H1 (cell line): ENCODE measurements at regions not wholly inside any gene's neighbourhood (a gene's known extent, or its start where the extent isn't known, plus 50 kb on each side); places are given as distances from the start of the nearest gene placed in this dataset.

ENCODE experiments used
- ASH2L ChIP-seq: fragments of 200-600, 300-600 bp; sonication (generic); IDR thresholded peaks from one replicate; pipeline ENCODE4 v1.7.1; 2017; ENCODE audit warnings: low read length
- BACH1 ChIP-seq: IDR thresholded peaks from 2 replicates; pipeline ENCODE4 v1.6.1; 2012; ENCODE audit warnings: low read length, improper control_type of control experiment
- BCL11A ChIP-seq, 2 experiments: IDR thresholded peaks; one replicate each; pipeline ENCODE4 v1.6.1; 2011; ENCODE audit warnings: low read depth in 2 of 2, low read length in 2 of 2, mild to moderate bottlenecking in 2 of 2
- BRCA1 ChIP-seq: IDR thresholded peaks from 2 replicates; pipeline ENCODE4 v1.6.1; 2012; ENCODE audit warnings: low read depth, low read length, improper control_type of control experiment
- CBX8 ChIP-seq: fragments of 300-800, 300-1000 bp; sonication (generic); IDR thresholded peaks from 2 replicates; pipeline ENCODE4 v1.7.1; 2016; ENCODE audit warnings: low read depth, low read length, borderline replicate concordance
- CHD1 ChIP-seq: IDR thresholded peaks from 2 replicates; pipeline ENCODE4 v1.6.1; 2012; ENCODE audit warnings: low read depth, low read length, improper control_type of control experiment
- CREB1 ChIP-seq: IDR thresholded peaks from 2 replicates; pipeline ENCODE4 v1.6.1; 2012; ENCODE audit warnings: inconsistent platforms
- EP300 ChIP-seq, 2 experiments: IDR thresholded peaks; 1 replicate in 1 of 2; 2 replicates in 1 of 2; pipeline ENCODE4 v1.6.1; 2011 to 2012; ENCODE audit warnings: low read depth in 2 of 2, low read length in 2 of 2, mild to moderate bottlenecking in 2 of 2, borderline replicate concordance in 1 of 2, inconsistent platforms in 1 of 2, moderate library complexity in 1 of 2
- FOSL1 ChIP-seq: IDR thresholded peaks from 2 replicates; pipeline ENCODE4 v1.6.1; 2011; ENCODE audit warnings: mild to moderate bottlenecking, low read depth, low read length, moderate library complexity; ENCODE audit not compliant: insufficient read depth
- GABPA ChIP-seq: IDR thresholded peaks from 2 replicates; pipeline ENCODE4 v1.6.1; 2011; ENCODE audit warnings: mild to moderate bottlenecking, low read length, moderate library complexity, borderline replicate concordance; ENCODE audit not compliant: insufficient read depth
- KDM5A ChIP-seq: fragments of 200-600 bp; IDR thresholded peaks from 2 replicates; pipeline ENCODE4 v1.7.1; 2012; ENCODE audit warnings: mild to moderate bottlenecking, low read length, inconsistent platforms, mixed read lengths
- MAFK ChIP-seq: IDR thresholded peaks from 2 replicates; pipeline ENCODE4 v1.6.1; 2012; ENCODE audit warnings: low read depth, mild to moderate bottlenecking, improper control_type of control experiment, low read length
- MAX ChIP-seq: IDR thresholded peaks from 2 replicates; pipeline ENCODE4 v1.6.1; 2012; ENCODE audit warnings: inconsistent platforms
- NANOG ChIP-seq: IDR thresholded peaks from 2 replicates; pipeline ENCODE4 v1.6.1; 2011; ENCODE audit warnings: low read length, low read depth, mild to moderate bottlenecking, inconsistent platforms; ENCODE audit not compliant: insufficient read depth, poor library complexity, severe bottlenecking
- RFX5 ChIP-seq: IDR thresholded peaks from 2 replicates; pipeline ENCODE4 v1.6.1; 2011; ENCODE audit warnings: low read depth, low read length, improper control_type of control experiment, borderline replicate concordance
- SIRT6 ChIP-seq: IDR thresholded peaks from one replicate; pipeline ENCODE4 v1.7.1; 2012; ENCODE audit warnings: low read length, inconsistent platforms
- SP4 ChIP-seq: IDR thresholded peaks from 2 replicates; pipeline ENCODE4 v1.6.1; 2012; ENCODE audit warnings: low read length, inconsistent platforms
- TAF7 ChIP-seq: optimal IDR thresholded peaks from 2 replicates; pipeline ENCODE3; 2011; ENCODE audit warnings: low read depth, mild to moderate bottlenecking, inconsistent platforms, low read length, moderate library complexity, borderline replicate concordance
- TBP ChIP-seq: IDR thresholded peaks from 2 replicates; pipeline ENCODE4 v1.6.1; 2011; ENCODE audit warnings: low read depth, low read length, improper control_type of control experiment
- ZNF274 ChIP-seq: IDR thresholded peaks from 2 replicates; pipeline ENCODE4 v1.7.0; 2012; ENCODE audit warnings: low read length, borderline replicate concordance; ENCODE audit errors: extremely low read depth
- TF ChIP-seq, protein P1 (sequence below): IDR thresholded peaks from 2 replicates; pipeline ENCODE4 v1.6.1; 2011; ENCODE audit warnings: low read depth, mild to moderate bottlenecking, low read length; ENCODE audit not compliant: insufficient read depth
- TF ChIP-seq, protein P2 (sequence below): IDR thresholded peaks from 2 replicates; pipeline ENCODE4 v1.6.1; 2012; ENCODE audit warnings: inconsistent platforms
- TF ChIP-seq, protein P3 (sequence below): IDR thresholded peaks from 2 replicates; pipeline ENCODE4 v1.6.1; 2012; ENCODE audit warnings: low read length, inconsistent platforms

GRCh38 chr9:23229890-23230317 lies 596.1 kb downstream of the ELAVL2 start (continued):
- TF ChIP-seq CBX8 (no peak), MAX (no peak), FOSL1 (no peak), GABPA (no peak), RFX5 (no peak), ZNF274 (no peak), BRCA1 (no peak), SIRT6 (no peak), EP300 (IDR thresholded peaks at IDR 0.05; ENCODE audit: borderline replicate concordance in 1 of 2, low read depth in 2 of 2, low read length in 2 of 2) (no peak), BACH1 (no peak), MAFK (no peak), TBP (no peak; the same call in 1 of the 2 replicates), ASH2L (peak; percentile 56), KDM5A (no peak), SP4 (no peak), CREB1 (no peak), CHD1 (no peak), TAF7 (no peak), BCL11A (IDR thresholded peaks at IDR 0.05; ENCODE audit: low read depth in 2 of 2, low read length in 2 of 2) (no peak), NANOG (peak; percentile 96)
- TF ChIP-seq, protein P1, sequence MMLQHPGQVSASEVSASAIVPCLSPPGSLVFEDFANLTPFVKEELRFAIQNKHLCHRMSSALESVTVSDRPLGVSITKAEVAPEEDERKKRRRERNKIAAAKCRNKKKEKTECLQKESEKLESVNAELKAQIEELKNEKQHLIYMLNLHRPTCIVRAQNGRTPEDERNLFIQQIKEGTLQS = no peak
- TF ChIP-seq, protein P2, sequence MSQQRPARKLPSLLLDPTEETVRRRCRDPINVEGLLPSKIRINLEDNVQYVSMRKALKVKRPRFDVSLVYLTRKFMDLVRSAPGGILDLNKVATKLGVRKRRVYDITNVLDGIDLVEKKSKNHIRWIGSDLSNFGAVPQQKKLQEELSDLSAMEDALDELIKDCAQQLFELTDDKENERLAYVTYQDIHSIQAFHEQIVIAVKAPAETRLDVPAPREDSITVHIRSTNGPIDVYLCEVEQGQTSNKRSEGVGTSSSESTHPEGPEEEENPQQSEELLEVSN = no peak
- TF ChIP-seq, protein P3, sequence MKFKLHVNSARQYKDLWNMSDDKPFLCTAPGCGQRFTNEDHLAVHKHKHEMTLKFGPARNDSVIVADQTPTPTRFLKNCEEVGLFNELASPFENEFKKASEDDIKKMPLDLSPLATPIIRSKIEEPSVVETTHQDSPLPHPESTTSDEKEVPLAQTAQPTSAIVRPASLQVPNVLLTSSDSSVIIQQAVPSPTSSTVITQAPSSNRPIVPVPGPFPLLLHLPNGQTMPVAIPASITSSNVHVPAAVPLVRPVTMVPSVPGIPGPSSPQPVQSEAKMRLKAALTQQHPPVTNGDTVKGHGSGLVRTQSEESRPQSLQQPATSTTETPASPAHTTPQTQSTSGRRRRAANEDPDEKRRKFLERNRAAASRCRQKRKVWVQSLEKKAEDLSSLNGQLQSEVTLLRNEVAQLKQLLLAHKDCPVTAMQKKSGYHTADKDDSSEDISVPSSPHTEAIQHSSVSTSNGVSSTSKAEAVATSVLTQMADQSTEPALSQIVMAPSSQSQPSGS = peak; percentile 62; the same call in 1 of the 2 replicates
